Loucy (cell line): ENCODE measurements at regions not wholly inside any gene's neighbourhood (a gene's known extent, or its start where the extent isn't known, plus 50 kb on each side); places are given as distances from the start of the nearest gene placed in this dataset.

Experiments used
- EZH2phosphoT487 ChIP-seq: fragments of 200-600 bp; IDR thresholded peaks from 2 replicates; pipeline ENCODE4 v1.6.1; 2018; ENCODE audit warnings: antibody characterized with exemption, mild to moderate bottlenecking, moderate library complexity, borderline replicate concordance
- TF ChIP-seq, protein P1 (sequence below): fragments of 200-600 bp; sonication (generic); conservative IDR thresholded peaks from 2 replicates; pipeline ENCODE4 v1.5.1; 2014; ENCODE audit warnings: mild to moderate bottlenecking, antibody characterized with exemption, low read length

DNA sequence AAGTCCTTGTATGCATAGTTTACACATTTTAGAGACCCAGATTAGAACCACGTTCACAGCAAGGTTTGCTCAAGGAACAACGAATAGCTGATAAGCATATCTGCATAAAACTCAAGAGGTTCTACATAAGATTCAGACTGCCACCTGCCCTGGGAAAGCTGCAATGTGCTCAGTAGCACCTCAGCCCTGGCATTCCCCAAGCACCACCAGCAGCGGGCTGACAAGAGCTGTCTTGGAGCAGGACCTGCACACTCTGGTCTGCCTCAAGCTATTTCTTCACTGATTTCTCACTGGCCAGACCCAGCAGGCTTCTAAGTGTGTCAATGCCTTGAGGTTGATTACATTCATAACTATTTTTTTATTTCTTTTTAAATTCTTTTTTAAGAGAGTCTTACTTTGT, 65.8 kb upstream of the UQCRFS1 start:
- TF ChIP-seq, protein P1, sequence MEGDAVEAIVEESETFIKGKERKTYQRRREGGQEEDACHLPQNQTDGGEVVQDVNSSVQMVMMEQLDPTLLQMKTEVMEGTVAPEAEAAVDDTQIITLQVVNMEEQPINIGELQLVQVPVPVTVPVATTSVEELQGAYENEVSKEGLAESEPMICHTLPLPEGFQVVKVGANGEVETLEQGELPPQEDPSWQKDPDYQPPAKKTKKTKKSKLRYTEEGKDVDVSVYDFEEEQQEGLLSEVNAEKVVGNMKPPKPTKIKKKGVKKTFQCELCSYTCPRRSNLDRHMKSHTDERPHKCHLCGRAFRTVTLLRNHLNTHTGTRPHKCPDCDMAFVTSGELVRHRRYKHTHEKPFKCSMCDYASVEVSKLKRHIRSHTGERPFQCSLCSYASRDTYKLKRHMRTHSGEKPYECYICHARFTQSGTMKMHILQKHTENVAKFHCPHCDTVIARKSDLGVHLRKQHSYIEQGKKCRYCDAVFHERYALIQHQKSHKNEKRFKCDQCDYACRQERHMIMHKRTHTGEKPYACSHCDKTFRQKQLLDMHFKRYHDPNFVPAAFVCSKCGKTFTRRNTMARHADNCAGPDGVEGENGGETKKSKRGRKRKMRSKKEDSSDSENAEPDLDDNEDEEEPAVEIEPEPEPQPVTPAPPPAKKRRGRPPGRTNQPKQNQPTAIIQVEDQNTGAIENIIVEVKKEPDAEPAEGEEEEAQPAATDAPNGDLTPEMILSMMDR = no peak
- TF ChIP-seq EZH2phosphoT487 = no peak
